HL-60 (cell line): ENCODE measurements at regions not wholly inside any gene's neighbourhood (a gene's known extent, or its start where the extent isn't known, plus 50 kb on each side); places are given as distances from the start of the nearest gene placed in this dataset.
"Not testable (repeated sequence)": the region's sequence is repeated elsewhere in the genome, so short reads cannot be mapped to it uniquely, and the experiment has no call there.

Experiments used
- CTCF ChIP-seq: IDR thresholded peaks from one replicate; pipeline ENCODE4 v1.5.1; 2011; ENCODE audit warnings: low read length, control low read depth, inconsistent platforms; ENCODE audit not compliant: insufficient read depth
- GABPA ChIP-seq: IDR thresholded peaks from 2 replicates; pipeline ENCODE4 v1.6.1; 2012; ENCODE audit warnings: low read depth
- POLR2AphosphoS5 ChIP-seq: IDR thresholded peaks from 2 replicates; pipeline ENCODE4 v1.6.1; 2012; ENCODE audit warnings: low read depth
- REST ChIP-seq: IDR thresholded peaks from 2 replicates; pipeline ENCODE4 v1.6.1; 2012; ENCODE audit warnings: low read depth; ENCODE audit not compliant: insufficient replicate concordance

GRCh38 chr6:84587994-84588696, 176.3 kb downstream of the TBX18 start:
- TF ChIP-seq POLR2AphosphoS5, result peak; percentile 94
- not testable (repeated sequence) for TF ChIP-seq CTCF, REST
- TF ChIP-seq GABPA, result peak; percentile 62; the same call in 1 of the 2 replicates
